Coronary artery (tissue), 2 donors: ENCODE measurements at regions not wholly inside any gene's neighbourhood (a gene's known extent, or its start where the extent isn't known, plus 50 kb on each side); places are given as distances from the start of the nearest gene placed in this dataset.

ENCODE experiments used
- DNase-seq: peaks from one replicate; pipeline ENCODE4 v3.0.0-alpha.2; 2017; ENCODE audit warnings: low spot score
- H3K27ac ChIP-seq, 2 donors: fragments of 200-600 bp; sonication (generic); one replicate each; pipeline ENCODE4 v1.5.1; 2016 to 2019
- H3K4me3 ChIP-seq: fragments of 200-600 bp; sonication (generic); 2 replicates; pipeline ENCODE4 v1.5.1; 2016; ENCODE audit warnings: mild to moderate bottlenecking, moderate library complexity
- CTCF ChIP-seq: fragments of 200-600 bp; sonication (generic); IDR thresholded peaks from one replicate; pipeline ENCODE4 v1.5.1; 2019; ENCODE audit warnings: antibody characterized with exemption

- TF ChIP-seq CTCF = no peak
- Histone ChIP-seq H3K27ac (no peak overlapping the region), H3K4me3 (no peak overlapping the region)
- DNase-seq = no peak
These were observed 834.9 kb downstream of the GRID1 start for GRCh38 chr10:85531706-85532105.

DNA sequence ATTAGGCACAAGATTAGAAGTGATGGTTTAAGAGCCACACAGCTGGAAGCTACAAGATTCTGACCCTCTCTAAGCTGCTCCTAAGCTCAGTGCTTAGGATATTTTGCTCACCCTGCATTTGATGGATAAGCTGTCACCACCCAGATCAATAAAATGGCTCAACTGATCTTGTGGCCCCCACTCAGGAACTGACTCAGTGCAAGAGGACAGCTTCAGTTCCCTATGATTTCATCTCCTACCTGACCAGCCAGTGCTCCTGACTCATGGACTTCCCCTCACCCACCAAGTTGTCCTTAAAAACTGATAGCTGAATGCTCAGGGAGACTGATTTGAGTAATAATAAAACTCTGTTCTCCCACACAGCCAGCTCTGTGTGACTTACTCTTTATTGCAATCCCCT is 833.8 kb downstream of the GRID1 start:
- no peak for DNase-seq
- Histone ChIP-seq H3K27ac (no peak overlapping the region), H3K4me3 (no peak overlapping the region)
- TF ChIP-seq CTCF = no peak

GRCh38 chr10:85535926-85536325 is 830.7 kb downstream of the GRID1 start:
- no peak for DNase-seq
- no peak for TF ChIP-seq CTCF
- Histone ChIP-seq H3K27ac (no peak overlapping the region), H3K4me3 (no peak overlapping the region)

DNA sequence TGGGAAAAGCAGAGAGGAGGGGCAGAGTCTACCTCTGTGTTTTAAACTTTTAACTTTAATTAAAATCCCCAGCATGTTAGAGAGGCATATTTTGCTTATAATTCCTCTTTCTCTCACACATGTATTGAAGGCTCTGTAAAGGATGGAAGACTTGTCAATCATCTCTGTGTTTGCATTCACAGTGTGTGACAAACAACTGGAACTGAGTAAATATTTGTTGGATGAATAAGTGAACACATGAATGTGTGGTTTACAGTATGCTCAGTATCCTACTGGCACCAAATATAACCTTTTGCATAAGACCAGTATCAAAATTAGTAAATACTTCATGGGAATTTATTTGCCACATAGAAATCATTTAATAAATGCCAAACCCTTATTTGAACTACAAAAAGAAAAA is 829.0 kb downstream of the GRID1 start:
- Histone ChIP-seq H3K4me3 (no peak overlapping the region), H3K27ac (no peak overlapping the region)
- no peak for TF ChIP-seq CTCF
- no peak for DNase-seq

DNA sequence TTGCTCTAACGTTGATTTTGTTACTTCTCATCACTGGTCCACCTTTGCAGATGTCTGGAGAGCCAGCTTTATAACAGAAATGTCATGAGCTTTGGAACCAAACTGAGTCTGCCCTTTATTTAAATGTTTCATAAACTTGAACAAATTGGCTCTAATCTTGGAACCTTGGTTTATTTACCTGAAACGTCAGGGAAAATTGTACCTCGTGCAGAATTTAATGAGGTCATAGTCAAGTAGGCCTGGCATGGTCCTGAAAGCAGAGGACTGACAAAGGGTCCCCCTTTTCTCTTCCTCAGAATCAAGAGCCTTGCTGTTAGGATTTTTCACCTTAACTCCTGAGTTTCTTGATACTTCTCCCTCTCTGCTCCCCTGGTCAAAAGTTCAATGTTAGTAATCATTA is 828.0 kb downstream of the GRID1 start:
- TF ChIP-seq CTCF = no peak
- no peak for DNase-seq
- H3K4me3 ChIP-seq = no peak overlapping the region
- no peak overlapping the region for H3K27ac ChIP-seq

- H3K27ac ChIP-seq = no peak overlapping the region
- TF ChIP-seq CTCF = no peak
- DNase-seq = no peak
- H3K4me3 ChIP-seq = no peak overlapping the region
These were observed 824.4 kb downstream of the GRID1 start for GRCh38 chr10:85542152-85542551.

DNA sequence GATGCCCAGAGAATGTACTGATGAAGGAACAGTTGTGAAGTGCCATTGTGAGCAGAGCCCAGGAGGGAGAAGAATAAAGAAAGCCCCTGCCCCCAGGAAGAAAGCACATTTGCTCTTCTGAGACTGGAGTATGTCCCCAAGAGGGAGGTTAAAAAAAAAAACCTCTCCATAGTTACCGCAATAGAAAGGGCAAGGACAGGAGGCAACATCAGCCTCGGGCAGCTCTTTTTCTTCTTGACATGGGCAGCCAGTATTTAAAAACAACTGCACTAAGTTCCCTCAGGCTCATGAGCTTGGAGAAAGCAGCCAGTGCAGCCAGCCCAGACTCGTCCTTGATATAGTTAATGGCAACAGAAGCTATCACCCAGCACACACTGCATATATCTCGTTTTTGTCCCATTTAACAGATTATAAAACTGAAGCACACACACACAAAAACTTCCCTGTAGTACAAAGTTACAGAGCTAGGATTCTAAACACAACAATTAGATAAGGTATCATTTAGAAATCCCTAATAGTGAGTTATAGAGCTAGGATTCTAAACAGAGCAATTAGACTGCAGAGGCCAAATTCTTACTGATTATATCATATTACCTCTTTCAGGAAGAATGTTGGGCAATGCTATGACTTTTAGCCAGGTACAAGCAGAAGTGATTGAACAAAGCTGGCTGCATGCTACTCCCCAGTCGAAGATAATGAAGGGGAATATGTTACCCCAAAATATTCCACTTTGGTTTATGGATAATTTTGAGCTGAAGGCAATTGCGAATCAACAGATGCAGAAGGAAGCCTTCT is 823.5 kb downstream of the GRID1 start:
- Histone ChIP-seq H3K27ac (no peak overlapping the region), H3K4me3 (no peak overlapping the region)
- no peak for TF ChIP-seq CTCF
- no peak for DNase-seq
